Fibroblast of mammary gland (primary cell): ENCODE measurements at regions not wholly inside any gene's neighbourhood (a gene's known extent, or its start where the extent isn't known, plus 50 kb on each side); places are given as distances from the start of the nearest gene placed in this dataset.
A peak's percentile ranks its signal among the peaks of the same experiment; 100 is the strongest.

Experiments used
- DNase-seq: peaks from one replicate; pipeline ENCODE4 v3.0.0-alpha.2; 2010; ENCODE audit warnings: low read depth
- H3K4me3 ChIP-seq: 2 replicates; pipeline ENCODE4 v1.5.1; 2011; ENCODE audit warnings: low read depth, mild to moderate bottlenecking, low read length, moderate library complexity; ENCODE audit not compliant: control insufficient read depth
- TF ChIP-seq, protein P1 (sequence below): conservative IDR thresholded peaks from 2 replicates; pipeline ENCODE4 v1.5.1; 2011; ENCODE audit warnings: low read depth, low read length, inconsistent platforms; ENCODE audit not compliant: control insufficient read depth, insufficient read depth

DNA sequence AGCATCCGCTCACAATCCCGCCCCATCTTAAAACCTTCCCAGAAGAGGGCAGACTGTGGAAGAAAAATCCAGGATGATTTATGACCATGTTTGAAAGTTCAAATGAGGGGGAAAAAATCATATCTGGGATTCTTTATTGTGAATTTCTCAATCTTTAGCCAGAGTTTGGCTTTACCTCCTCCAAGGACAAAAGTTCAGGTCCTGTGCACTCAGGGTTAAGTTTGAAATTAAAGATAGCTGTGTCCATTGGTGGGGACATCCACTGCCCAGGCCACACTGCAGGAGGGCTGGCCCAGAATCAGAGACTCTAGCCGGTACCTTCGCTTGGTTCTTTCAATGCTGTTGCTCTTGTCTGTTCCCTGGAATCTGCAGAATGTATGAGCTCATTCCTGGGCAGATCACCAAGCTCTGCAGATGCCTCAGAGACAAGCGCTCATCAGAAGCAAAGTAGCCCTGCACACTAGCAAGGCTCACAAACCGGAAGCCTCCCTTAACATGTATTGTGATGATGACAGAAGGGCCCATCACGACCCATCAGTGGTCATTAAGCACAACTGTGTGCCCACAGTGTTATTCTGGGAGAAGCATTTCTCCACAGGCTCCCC is 375.3 kb upstream of the KLHL29 start:
- TF ChIP-seq, protein P1, sequence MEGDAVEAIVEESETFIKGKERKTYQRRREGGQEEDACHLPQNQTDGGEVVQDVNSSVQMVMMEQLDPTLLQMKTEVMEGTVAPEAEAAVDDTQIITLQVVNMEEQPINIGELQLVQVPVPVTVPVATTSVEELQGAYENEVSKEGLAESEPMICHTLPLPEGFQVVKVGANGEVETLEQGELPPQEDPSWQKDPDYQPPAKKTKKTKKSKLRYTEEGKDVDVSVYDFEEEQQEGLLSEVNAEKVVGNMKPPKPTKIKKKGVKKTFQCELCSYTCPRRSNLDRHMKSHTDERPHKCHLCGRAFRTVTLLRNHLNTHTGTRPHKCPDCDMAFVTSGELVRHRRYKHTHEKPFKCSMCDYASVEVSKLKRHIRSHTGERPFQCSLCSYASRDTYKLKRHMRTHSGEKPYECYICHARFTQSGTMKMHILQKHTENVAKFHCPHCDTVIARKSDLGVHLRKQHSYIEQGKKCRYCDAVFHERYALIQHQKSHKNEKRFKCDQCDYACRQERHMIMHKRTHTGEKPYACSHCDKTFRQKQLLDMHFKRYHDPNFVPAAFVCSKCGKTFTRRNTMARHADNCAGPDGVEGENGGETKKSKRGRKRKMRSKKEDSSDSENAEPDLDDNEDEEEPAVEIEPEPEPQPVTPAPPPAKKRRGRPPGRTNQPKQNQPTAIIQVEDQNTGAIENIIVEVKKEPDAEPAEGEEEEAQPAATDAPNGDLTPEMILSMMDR, result no peak
- H3K4me3 ChIP-seq, result no peak overlapping the region
- DNase-seq, result peak; percentile 58

DNA sequence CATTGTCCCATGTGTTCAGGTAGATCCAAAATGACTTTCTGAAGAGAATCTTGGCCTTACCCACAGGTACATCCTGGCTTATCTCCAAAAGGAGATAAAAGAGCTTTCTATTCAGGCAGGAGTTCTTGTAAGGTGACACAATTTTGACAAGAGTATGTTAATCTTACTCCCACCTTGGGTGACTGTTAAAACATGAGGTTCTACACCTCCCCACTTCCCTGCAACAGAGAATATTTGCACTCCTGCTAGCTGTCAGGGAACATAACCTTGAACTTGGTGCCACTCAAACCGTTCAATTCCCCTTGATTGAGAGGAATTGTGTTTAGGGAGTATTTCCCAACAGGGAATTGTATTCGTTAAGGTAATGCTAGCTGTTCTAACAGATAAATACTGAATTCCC is 372.5 kb upstream of the KLHL29 start:
- no peak for DNase-seq
- no peak overlapping the region for H3K4me3 ChIP-seq
- TF ChIP-seq, protein P1, result no peak

DNA sequence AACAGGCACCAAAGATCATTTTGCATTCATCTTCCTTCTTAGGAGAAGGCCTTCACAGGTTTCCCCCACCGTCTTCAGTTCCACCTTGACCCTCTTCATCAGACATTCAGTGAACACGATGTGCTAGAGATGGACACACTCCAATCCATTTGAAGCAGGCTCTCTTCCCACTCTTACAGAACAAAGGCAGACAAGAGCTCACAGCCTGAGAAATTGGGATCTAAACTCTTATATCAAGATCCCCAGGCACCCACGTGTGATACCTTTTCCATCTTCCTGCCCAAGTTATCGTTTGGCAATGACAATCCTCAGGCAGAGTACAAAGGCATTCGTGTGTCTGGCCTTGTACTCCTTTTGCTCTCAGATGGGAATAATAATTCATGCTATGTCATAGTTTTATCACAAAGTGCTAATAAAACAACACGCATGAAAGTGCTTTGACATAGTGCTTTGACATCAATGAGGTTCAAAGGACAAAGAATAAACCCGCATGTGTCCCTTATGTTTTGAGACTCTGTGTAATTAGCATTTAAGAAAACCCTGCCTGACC is 369.3 kb upstream of the KLHL29 start:
- no peak for DNase-seq
- TF ChIP-seq, protein P1, result no peak
- no peak overlapping the region for H3K4me3 ChIP-seq

DNA sequence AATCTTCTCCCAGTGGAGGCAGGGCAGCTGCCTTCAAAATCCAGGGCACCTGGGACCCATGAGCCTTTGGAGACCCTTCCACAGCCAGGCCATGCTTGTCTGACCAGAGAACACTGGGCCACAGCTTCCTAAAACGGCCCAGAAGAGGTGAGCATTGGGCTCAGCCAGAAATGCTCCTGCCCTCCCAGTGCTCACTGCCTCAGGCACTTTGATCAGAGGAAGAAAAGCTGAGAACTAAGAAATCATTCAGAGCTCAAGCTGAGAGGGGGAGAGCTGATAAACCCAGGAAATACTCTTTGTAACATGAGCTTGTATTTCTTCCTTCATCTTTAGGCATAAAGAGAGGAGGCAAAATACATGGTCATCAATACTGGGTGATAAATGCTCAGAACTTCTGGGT is 365.5 kb upstream of the KLHL29 start:
- no peak for DNase-seq
- TF ChIP-seq, protein P1, result no peak
- no peak overlapping the region for H3K4me3 ChIP-seq

DNA sequence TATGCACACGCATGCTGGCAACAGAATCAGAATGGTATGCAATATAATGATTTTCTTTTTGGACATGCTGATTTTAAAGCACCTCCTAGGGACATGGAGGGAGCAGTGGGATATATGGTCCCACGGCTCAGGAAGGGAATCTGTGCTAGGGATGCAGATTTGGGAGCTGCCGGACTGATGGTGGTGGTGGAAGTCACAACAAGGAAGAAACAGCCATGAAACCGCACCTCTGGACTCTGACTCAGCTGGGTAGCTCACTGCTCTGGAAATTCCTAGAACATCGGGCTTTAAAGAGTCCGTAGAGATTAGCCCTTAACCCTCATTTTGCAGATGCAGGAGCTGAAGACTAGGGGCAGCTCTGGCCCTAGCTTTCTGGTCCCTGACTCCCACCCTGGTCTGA is 364.3 kb upstream of the KLHL29 start:
- H3K4me3 ChIP-seq, result no peak overlapping the region
- no peak for DNase-seq
- TF ChIP-seq, protein P1, result no peak

DNA sequence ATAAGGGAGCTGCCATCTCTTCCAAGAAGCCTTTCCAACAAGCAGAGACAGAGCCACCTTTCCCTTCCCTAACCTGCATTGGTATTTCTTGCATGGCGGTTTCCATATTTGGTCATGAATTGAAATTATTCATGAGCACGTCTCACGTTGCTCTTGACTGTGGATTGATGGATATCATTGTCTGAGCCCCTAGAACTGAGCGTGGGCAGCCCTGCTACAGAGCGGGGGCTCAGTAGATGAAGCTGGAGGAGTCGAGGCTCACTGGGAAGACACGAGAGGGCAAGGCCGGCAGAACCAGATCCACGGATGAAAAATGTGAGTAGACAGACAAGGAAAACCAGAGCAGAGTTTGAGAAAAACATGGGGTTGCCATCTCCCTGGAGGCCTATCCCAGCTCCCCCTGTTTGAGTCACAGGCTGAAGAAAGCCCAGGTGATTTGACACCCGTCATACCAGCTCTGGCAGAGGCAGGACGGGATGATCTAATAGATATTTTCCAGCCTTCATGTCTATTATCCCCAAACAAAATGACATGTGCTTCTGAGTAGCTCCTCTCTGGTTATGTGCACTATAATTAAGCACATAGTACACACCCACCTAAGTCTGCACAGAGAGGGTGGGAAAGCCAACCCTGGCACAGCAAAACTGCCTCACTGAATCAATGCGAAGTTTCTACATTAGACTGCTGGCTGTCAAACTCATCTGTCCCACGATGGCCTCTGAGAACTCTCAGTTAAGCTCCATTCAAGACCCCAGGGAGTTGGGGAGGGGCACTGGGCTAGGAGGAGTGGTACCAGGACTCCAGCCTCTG is 363.5 kb upstream of the KLHL29 start:
- no peak overlapping the region for H3K4me3 ChIP-seq
- DNase-seq, result no peak
- TF ChIP-seq, protein P1, result no peak
